Effector memory CD4-positive, alpha-beta T cell (primary cell): ENCODE measurements at regions not wholly inside any gene's neighbourhood (a gene's known extent, or its start where the extent isn't known, plus 50 kb on each side); places are given as distances from the start of the nearest gene placed in this dataset.

Experiments
- DNase-seq, 3 donors: peaks; one replicate each; pipeline ENCODE4 v3.0.0-alpha.2; 2020
- H3K27ac ChIP-seq: 2 replicates; pipeline ENCODE4 v1.7.0; 2013; ENCODE audit warnings: mild to moderate bottlenecking, low read length, moderate library complexity; ENCODE audit not compliant: insufficient read depth, poor library complexity, severe bottlenecking
- H3K27me3 ChIP-seq: replicated peaks from 2 replicates; pipeline ENCODE4 v1.7.0; 2013; ENCODE audit warnings: mild to moderate bottlenecking, low read length; ENCODE audit not compliant: insufficient read depth, control insufficient read depth, poor library complexity, severe bottlenecking
- H3K36me3 ChIP-seq: 2 replicates; pipeline ENCODE4 v1.7.0; 2013; ENCODE audit warnings: mild to moderate bottlenecking, low read length, moderate library complexity; ENCODE audit not compliant: control insufficient read depth, insufficient read depth
- H3K4me1 ChIP-seq: 2 replicates; pipeline ENCODE4 v1.7.0; 2013; ENCODE audit warnings: low read length, mild to moderate bottlenecking; ENCODE audit not compliant: control insufficient read depth, insufficient read depth, poor library complexity, severe bottlenecking
- H3K4me3 ChIP-seq: 2 replicates; pipeline ENCODE4 v1.7.0; 2013; ENCODE audit warnings: low read length, low read depth, mild to moderate bottlenecking; ENCODE audit not compliant: insufficient read depth, poor library complexity, severe bottlenecking
- H3K9me3 ChIP-seq: 2 replicates; pipeline ENCODE4 v1.7.0; 2013; ENCODE audit warnings: mild to moderate bottlenecking, low read length, moderate library complexity; ENCODE audit not compliant: control insufficient read depth

DNA sequence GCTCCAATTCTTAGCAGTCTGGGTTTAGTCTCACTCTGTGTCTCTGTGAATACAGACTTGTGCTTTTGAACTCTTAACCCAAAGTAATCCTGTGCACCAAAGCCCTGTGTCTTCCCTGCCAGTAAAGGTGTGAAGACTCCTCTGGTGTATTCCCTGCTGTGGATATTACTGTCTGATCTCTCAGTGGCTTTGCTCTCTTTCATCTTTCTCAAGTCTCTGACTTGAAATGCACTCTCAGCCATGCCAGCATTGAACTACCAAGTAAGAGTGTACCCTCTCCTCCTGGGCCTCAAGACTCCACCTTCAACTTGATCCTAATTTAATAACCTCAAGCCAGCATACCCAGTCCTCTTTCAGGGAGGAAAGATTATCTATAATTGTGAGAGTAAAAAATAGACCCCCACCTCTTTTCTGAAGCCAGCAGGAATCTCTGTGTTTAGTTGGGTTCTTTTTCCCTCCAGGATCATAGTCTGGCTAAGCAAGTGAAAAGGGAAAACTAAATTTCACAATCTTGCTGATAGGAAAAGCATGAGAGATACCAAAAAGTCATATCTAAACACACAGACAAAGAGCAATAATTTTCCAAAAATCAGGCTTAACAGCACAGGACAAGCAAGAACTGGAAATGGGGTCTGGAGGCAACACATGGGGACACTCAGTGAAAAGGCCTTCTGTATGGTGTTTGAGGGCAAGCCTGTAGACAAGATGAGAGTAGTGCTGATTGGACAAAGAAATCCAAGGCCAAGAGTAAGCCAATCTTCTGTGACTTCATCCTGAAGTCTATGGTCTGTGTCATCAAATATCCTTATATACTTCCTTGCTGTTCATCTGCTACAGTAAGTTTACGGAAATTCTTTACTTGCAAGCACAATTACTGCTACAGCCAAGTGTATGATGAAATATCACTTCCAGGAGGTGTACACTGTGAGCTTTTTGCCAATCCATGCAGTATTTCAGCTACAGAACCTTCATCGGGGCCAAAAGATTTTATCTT is 296.1 kb upstream of the TGFBR2 start:
- no peak for DNase-seq
- Histone ChIP-seq H3K9me3 (no peaks in the 10 kb centered on the region), H3K4me1 (no peaks in the 10 kb centered on the region), H3K27ac (no peak overlapping the region), H3K27me3 (no peaks in the 10 kb centered on the region), H3K4me3 (no peak overlapping the region), H3K36me3 (no peaks in the 10 kb centered on the region)

DNA sequence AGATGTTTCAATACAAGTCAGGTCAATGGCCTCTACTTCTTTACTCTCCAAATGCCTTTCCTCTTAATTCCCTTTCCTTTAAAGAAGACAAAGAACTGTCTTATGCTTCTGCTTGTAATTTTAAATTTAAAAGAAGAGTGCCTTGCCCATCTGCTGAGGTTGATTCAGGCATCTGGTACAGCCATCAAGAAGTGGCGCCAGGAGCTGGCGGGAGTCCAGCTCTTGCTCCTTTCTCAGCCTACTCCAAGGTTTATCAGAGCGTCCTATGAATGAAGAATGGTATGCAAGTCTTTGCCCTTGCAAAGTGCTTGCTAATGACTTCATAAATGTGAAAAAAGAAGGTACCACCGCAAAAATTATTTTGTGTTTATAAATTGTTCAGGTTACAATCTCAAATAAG is 294.6 kb upstream of the TGFBR2 start:
- DNase-seq: no peak
- H3K4me1 ChIP-seq: no peaks in the 10 kb centered on the region
- H3K36me3 ChIP-seq: no peaks in the 10 kb centered on the region
- H3K9me3 ChIP-seq: no peaks in the 10 kb centered on the region
- H3K27ac ChIP-seq: no peak overlapping the region
- no peak overlapping the region for H3K4me3 ChIP-seq
- H3K27me3 ChIP-seq: no peaks in the 10 kb centered on the region

DNA sequence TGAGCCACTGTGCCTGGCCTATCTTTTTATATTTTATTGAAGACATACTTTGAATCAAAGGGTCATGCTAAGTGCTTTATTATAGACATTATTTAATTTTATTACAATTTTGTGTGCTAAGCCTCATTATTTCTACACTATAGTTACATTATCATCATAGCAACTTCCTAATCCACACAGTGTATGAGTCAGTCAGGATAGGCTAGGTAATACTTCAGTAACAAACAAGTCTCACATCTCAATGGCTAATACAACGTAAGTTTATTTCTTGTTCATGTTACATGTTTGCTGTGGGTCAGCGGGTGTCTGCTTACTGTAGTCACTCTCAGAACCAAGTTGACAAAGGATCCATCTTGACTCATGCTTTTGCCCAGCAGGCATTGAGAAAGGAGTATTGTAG is 292.6 kb upstream of the TGFBR2 start:
- H3K27ac ChIP-seq: no peak overlapping the region
- H3K4me3 ChIP-seq: no peak overlapping the region
- no peak for DNase-seq
- no peaks in the 10 kb centered on the region for H3K9me3 ChIP-seq
- no peaks in the 10 kb centered on the region for H3K36me3 ChIP-seq
- H3K4me1 ChIP-seq: no peaks in the 10 kb centered on the region
- H3K27me3 ChIP-seq: no peaks in the 10 kb centered on the region

DNA sequence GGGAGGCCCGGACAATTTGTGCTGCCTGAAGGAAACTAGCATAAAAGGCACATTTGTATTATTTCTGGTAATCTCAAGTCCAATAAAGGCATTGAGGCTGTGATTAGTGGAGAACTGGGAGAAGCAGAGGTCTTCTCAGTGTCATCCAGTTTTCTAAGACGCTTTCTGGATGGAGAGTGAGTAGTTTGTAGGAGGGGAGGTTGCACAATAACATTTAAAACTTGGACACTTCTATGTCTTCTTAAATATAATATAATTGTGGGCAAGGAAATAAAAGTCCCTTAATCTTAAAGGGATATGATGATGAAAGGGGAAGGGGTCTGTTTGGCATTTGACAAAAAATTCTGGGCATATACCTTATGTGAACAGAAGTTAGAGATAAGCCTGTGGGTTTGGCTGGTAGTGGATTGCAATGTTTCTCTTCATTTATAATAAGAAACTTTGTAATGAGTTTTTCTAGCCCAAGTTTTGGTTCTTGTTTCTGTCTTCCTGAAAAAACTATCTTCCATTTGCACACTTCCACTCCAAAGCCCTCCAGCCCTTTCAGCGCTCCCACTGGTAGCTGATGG is 291.6 kb upstream of the TGFBR2 start:
- Histone ChIP-seq H3K4me1 (peaks cover 2% of the 10 kb centered on the region), H3K27ac (no peak overlapping the region), H3K4me3 (no peak overlapping the region), H3K27me3 (no peaks in the 10 kb centered on the region), H3K36me3 (no peaks in the 10 kb centered on the region), H3K9me3 (no peaks in the 10 kb centered on the region)
- DNase-seq: no peak

DNA sequence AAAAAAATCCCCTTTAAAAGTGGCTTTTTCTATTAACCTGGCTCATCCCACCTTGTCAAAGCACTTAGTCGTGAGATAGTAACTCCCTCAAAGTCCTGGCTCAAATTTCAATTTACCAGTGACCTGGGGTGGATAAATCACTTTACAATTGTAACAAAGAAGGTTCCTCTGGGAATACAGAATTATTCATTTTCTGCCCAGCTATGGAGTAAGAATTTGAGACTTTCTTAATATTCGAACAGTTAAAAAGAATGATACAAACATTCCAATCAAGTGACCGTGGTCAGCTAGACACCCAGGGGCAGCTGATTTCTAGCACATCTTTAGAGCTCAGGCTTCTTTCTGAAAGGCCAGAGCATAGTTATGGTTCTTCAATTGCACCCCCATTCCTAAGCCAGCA is 291.0 kb upstream of the TGFBR2 start:
- Histone ChIP-seq H3K4me3 (no peak overlapping the region), H3K4me1 (peaks cover 4% of the 10 kb centered on the region), H3K27ac (no peak overlapping the region), H3K36me3 (no peaks in the 10 kb centered on the region), H3K9me3 (no peaks in the 10 kb centered on the region), H3K27me3 (no peaks in the 10 kb centered on the region)
- DNase-seq: no peak

DNA sequence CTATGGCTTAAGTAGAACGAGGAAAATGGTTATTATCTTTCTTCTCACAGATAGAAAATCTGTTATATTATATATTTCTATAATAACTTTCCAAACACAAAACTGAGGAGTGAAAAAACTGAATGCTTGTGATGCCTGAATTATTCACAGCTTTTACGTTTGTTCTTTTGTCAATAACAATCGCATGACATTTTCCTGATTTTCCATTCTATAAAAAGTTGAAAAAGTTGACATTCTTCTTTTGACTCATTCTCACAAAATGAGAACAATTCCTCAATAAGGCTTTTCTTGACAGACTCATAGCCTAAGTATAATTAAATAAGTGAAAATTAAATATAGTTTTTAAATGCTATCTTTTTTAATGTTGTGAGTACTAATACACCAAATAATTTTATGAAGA is 288.8 kb upstream of the TGFBR2 start:
- Histone ChIP-seq H3K4me3 (no peak overlapping the region), H3K36me3 (no peaks in the 10 kb centered on the region), H3K9me3 (no peaks in the 10 kb centered on the region), H3K27me3 (no peaks in the 10 kb centered on the region), H3K27ac (no peak overlapping the region), H3K4me1 (peaks cover 4% of the 10 kb centered on the region)
- DNase-seq: no peak

GRCh38 chr3:30318110-30318509 is 288.3 kb upstream of the TGFBR2 start:
- Histone ChIP-seq H3K4me3 (no peak overlapping the region), H3K36me3 (no peaks in the 10 kb centered on the region), H3K27me3 (no peaks in the 10 kb centered on the region), H3K4me1 (peaks cover 4% of the 10 kb centered on the region), H3K9me3 (no peaks in the 10 kb centered on the region), H3K27ac (no peak overlapping the region)
- no peak for DNase-seq

- peaks cover 4% of the 10 kb centered on the region for H3K4me1 ChIP-seq
- peak in 1 of 3 donors; percentile 6 for DNase-seq
- no peaks in the 10 kb centered on the region for H3K9me3 ChIP-seq
- H3K4me3 ChIP-seq: no peak overlapping the region
- no peaks in the 10 kb centered on the region for H3K36me3 ChIP-seq
- H3K27me3 ChIP-seq: no peaks in the 10 kb centered on the region
- H3K27ac ChIP-seq: no peak overlapping the region
These were observed 286.7 kb upstream of the TGFBR2 start for GRCh38 chr3:30319713-30320112.

GRCh38 chr3:30320392-30320791 is 286.0 kb upstream of the TGFBR2 start:
- Histone ChIP-seq H3K4me3 (no peak overlapping the region), H3K27ac (no peak overlapping the region), H3K27me3 (no peaks in the 10 kb centered on the region), H3K36me3 (no peaks in the 10 kb centered on the region), H3K4me1 (peaks cover 4% of the 10 kb centered on the region), H3K9me3 (no peaks in the 10 kb centered on the region)
- DNase-seq: no peak

GRCh38 chr3:30321065-30321464 is 285.3 kb upstream of the TGFBR2 start:
- Histone ChIP-seq H3K36me3 (no peaks in the 10 kb centered on the region), H3K4me3 (no peak overlapping the region), H3K4me1 (peaks cover 4% of the 10 kb centered on the region), H3K9me3 (no peaks in the 10 kb centered on the region), H3K27me3 (no peaks in the 10 kb centered on the region), H3K27ac (no peak overlapping the region)
- no peak for DNase-seq
